HG02610 (cell line): ENCODE measurements at regions not wholly inside any gene's neighbourhood (a gene's known extent, or its start where the extent isn't known, plus 50 kb on each side); places are given as distances from the start of the nearest gene placed in this dataset.
"Not testable (repeated sequence)": the region's sequence is repeated elsewhere in the genome, so short reads cannot be mapped to it uniquely, and the experiment has no call there.

ENCODE experiments used
- ATAC-seq: cut with Tn5 transposase; IDR thresholded peaks from one replicate; pipeline ENCODE4 v1.9.1; 2021; ENCODE audit warnings: mild to moderate bottlenecking, moderate library complexity; ENCODE audit not compliant: unreplicated experiment

- no peak for ATAC-seq
These were observed 1127.0 kb downstream of the DNAJB9 start for GRCh38 chr7:109696723-109697122.

GRCh38 chr7:109699661-109700060 lies 1130.0 kb downstream of the DNAJB9 start:
- no peak for ATAC-seq

DNA sequence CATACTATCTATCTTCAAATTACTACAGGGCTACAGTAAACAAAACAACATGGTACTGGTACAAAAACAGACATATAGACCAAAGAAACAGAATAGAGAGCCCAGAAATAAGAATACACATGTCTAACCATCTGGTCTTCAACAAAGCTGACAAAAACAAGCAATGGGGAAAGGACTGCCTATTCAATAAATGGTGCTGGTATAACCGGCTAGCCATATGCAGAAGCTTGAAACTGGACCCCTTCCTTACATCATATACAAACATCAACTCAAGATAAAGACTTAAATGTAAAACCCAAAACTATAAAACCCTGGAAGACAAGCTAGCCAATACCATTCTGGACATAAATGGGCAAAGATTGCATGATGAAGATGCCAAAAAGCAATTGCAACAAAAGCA lies 1143.7 kb downstream of the DNAJB9 start:
- no peak for ATAC-seq

DNA sequence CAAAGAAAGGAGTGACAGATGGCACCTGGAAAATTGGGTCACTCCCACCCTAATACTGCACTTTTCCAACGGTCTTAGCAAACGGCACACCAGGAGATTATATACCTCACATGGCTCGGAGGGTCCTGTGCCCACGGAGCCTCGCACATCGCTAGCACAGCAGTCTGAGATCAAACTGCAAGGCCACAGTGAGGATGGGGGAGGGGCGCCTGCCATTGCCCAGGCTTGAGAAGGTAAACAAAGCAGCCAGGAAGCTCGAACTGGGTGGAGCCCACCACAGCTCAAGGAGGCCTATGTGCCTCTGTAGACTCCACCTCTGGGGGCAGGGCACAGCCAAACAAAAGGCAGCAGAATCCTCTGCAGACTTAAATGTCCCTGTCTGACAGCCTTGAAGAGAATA lies 1149.7 kb downstream of the DNAJB9 start:
- ATAC-seq = not testable (repeated sequence)

DNA sequence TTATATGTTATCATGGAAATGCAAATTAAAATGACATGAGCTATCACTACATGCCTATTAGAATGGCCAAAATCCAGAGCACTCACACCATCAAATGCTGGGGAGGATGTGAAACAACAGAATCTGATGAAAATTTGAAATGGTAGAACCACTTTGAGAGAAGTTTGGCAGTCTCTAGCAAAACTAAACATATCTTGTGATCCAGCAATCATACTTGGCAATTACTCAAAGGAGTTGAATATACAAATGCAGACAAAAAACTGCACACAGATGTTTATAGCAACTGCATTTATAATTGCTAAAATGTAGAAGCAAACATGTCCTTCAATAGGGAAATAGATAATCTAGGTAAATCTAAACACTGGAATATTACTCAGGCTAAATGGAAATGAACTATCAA lies 1164.9 kb downstream of the DNAJB9 start:
- no peak for ATAC-seq

DNA sequence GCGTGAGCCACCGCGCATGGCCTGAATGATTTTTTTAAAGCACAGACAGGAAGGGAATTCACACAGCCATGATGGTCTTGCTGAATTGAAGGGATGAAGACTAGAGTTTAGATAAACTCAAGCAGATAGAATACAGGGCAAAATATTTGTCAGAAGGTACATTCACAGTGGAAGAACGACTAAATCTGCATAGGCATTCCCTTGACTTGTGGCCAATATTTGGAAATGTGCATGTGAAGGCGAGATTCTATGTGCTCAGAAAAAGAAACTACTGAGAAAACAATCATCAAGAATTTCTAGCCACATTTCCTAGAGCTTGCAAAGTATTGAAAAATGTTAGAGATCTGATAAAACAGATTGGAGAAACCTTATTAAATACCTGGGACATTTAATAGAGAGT lies 1166.2 kb downstream of the DNAJB9 start:
- ATAC-seq = no peak

DNA sequence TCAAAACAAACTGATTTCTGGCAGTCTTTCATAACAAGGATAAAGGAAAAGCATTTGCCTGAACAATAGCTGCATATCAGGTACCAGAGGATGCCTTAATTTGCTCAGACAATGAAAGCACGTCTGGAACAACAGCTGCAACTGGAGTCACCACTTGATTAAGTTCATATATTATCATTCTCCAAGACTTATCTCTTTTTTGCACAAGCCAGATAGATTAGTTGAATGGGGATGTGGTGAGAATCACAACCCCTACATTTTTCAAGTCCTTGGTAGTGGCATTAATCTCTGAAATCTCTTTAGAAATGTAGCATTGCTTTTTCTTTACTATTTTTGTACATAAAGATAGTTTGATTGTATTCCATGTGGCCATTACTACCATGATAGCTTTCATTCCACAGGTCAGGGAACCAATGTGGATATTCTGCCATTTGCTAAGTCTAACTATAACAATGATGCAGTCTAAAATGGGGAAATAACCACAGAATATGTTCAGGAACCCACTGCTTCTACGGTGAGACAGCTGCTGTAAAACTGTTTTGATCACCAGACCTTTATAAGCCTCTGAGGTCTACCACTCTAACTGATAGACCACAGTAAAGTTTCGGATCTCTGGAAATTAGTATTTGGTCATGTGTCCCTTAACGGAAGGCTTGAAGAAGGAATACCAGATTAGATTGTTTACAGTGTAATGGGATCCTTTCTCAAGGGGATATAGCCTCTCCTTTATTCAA lies 1176.2 kb downstream of the DNAJB9 start:
- no peak for ATAC-seq

GRCh38 chr7:109751241-109751640 lies 1181.6 kb downstream of the DNAJB9 start:
- ATAC-seq = no peak

GRCh38 chr7:109752068-109752467 lies 1182.4 kb downstream of the DNAJB9 start:
- ATAC-seq = no peak

GRCh38 chr7:109757713-109758112 lies 1188.0 kb downstream of the DNAJB9 start:
- no peak for ATAC-seq

DNA sequence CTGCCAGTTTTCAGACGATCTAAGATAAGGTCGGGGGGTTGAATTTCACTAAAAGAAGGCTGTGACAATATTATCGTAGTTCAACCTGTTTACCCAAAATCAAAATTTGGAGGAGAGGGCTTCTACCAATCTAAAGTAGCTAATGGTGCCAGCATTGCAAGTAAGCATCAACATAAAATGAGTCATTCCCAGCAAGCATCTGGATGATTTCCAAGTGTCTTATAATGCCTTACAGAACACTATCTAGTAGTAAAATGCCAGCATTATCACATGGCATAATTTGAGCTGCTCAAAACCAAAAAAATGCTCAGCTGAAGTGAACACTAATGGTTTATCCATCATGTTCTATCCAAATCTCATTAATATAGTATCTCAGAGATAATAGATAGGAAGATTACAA lies 1193.9 kb downstream of the DNAJB9 start:
- no peak for ATAC-seq

DNA sequence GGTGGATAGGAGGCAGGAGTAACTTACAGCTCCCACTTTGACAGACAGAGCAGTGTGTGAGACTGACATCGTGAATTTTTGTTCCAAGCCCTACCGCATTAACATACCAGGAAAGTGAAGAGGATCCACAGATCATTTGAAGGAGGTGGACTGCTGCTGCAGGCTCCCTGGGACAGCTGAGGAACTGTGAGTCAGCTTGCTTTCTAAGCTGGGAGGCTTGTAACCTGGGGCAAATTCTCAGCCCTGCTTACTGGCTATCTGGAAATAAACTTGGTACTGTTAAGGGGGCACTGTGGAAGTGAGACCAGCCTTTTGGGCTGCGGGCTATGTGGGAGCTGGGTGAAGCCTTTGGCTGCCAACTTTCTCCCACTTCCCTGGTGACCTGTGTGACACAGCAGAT lies 1202.5 kb downstream of the DNAJB9 start:
- ATAC-seq = no peak

- no peak for ATAC-seq
These were observed 1213.1 kb downstream of the DNAJB9 start for GRCh38 chr7:109782806-109783205.

- ATAC-seq = no peak
These were observed 1236.9 kb downstream of the DNAJB9 start for GRCh38 chr7:109806548-109806947.

DNA sequence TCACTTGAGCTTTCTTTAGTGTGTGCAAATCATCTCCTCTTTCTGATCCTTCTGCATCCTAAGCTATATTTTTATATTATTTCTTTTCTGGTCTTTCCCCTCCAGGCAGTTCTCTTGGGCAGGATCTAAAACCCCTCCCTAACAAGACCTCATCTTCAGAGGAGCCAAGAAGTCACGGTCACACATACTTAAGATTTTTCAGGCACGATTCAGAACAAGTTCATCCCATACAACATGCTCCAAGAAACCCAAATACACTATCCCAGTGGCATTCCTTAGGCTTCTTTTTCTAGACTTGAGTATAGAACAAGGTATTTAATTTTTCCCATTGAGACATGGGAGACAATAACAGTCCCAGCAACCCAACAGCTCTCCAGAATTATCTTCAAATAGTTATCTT lies 1251.5 kb downstream of the DNAJB9 start:
- ATAC-seq = no peak

GRCh38 chr7:109834851-109835250 lies 1256.1 kb upstream of the LRRN3 start:
- ATAC-seq = no peak

DNA sequence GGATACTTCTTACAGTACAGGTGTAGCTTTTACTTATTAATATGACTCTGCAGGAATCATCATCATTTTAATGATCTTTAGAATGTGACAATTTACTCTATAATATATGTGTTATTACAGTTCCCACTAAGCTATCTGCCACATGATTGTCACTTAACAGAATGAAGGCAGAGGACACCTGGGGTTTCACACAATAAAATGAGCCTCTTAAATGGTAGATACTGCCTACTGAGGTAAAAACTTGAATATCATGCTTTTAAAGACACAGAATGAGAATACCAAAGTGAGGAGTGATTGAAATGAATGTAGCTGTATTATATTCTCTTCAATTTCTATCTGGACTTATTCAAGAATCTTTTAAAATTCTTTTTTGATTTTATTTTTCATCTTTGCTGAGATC lies 1255.3 kb upstream of the LRRN3 start:
- no peak for ATAC-seq

- ATAC-seq = no peak
These were observed 1254.9 kb upstream of the LRRN3 start for GRCh38 chr7:109836016-109836415.

DNA sequence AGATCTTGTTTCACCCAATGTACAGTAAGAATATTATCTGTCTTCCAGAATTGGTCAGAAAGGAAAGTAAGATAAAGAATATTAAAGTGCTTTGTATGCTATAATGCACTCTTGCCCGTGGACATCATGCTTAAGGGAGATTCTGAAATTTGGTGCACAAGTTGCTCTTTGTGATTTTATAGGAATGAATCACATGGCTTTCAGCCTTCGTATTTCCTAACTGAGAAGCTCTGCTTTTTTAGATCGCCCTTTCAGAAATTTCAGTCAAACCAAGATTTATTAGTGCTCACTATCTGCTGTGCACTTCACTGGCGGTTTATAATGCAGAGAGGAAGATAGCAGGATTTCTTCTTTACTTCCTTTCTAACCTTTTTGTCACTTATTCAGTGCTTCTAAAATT lies 1248.5 kb upstream of the LRRN3 start:
- no peak for ATAC-seq

- ATAC-seq = no peak
These were observed 1246.6 kb upstream of the LRRN3 start for GRCh38 chr7:109844362-109844761.

- no peak for ATAC-seq
These were observed 1226.7 kb upstream of the LRRN3 start for GRCh38 chr7:109864230-109864629.

DNA sequence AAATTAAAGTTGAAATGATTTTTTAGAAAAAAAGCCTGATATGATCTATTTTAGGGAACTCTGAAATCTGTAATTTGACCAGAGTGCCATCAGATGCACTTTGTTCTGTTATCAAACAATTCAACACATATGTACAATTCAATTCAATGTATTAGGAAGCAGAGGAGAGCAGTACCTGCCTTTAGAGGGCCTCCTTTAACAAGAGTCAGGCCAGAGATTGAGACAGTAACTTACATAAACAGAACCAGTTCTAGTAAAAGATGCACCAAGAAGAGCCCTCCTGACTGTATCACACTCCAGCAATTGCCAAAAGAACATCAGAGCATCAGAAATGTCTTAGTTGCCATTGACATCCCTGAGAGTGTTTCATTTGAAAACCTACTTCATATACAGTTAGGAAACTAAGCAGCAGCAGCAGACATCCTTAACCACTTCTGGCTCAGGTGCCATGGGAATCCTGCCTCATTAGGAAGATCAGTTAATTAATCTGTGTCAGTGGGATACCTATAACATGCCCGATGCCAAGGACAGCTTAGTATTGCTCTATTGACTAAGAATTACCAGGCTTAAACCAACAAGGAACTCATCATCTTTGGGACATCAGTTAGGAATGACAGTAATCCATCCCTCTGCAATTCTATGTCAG lies 1222.6 kb upstream of the LRRN3 start:
- ATAC-seq = no peak

- ATAC-seq = no peak
These were observed 1217.6 kb upstream of the LRRN3 start for GRCh38 chr7:109873296-109873695.
